Mucosa of gallbladder (tissue), 1 donor: ENCODE measurements at regions not wholly inside any gene's neighbourhood (a gene's known extent, or its start where the extent isn't known, plus 50 kb on each side); places are given as distances from the start of the nearest gene placed in this dataset.

ENCODE experiments used
- DNase-seq: peaks from one replicate; pipeline ENCODE4 v3.0.0-alpha.2; 2020; ENCODE audit warnings: low spot score
- donor health status: DM: no; HTN: no; CAD: no.

- no peak for DNase-seq
Measured at GRCh38 chr11:116534270-116534975, 238.4 kb downstream of the BUD13 start.

- DNase-seq = no peak
Measured at GRCh38 chr11:116533186-116533825, 239.5 kb downstream of the BUD13 start.

DNA sequence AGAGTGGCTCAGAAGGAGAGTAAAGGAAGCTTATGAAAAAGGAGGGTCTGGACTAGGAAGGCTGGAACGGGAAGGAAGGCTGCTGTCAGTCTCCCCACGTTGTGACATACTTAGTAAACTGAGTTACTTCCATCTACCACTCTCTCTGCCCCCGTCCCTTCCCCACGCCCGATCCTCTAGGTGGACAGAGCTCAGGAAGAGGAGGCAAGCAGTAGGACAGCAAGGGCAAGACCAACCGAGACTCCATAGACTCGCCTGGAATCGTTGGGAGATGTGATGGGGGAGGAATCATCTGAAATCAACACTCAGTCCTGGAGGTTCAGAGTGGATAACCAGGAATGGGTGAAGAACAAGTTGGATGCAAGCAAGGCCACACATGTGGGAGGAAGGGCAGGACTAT is 240.7 kb downstream of the BUD13 start:
- DNase-seq = no peak

GRCh38 chr11:116530705-116531104 is 242.1 kb downstream of the BUD13 start:
- DNase-seq = no peak

DNA sequence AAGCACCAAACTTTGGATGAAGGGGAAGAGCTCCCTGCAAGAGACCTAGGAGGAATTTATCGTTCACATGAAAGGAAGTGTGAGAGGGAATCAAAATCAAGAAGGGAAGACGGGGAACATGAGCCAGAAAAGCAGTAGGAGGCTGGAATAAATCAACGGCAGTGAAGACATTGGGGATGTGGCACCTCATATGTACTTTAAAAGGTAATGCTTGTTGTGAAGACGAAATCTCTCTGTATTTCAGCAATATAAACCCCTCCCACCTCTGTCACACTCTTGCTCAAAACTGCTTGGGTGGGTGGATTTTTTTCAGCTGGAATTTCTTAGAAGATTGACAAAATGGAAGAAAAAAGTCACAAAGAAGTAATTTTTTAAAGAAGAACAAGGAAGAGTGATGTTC is 243.5 kb downstream of the BUD13 start:
- no peak for DNase-seq

GRCh38 chr11:116527180-116527991 is 245.4 kb downstream of the BUD13 start:
- DNase-seq = no peak

- DNase-seq = no peak
Measured at GRCh38 chr11:116525961-116526495, 246.8 kb downstream of the BUD13 start.

DNA sequence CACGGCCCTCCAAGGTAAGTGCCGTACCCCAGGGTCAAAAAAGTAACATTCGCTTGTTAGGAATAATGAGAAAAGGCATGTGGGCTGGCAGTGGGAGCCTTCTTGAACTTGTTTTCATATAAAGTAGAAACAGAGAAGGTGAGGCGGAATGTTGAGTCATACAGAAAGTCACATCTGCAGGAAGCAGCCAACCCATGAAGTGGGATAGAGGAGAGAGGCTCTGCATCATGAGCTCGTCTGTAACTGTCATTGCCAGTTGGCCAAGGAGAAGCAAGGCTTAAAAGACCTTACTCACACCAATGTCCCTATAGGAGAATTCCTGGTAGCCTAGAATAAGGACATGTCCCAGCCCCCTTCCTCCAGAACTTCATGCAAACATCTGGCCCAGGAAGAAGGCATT is 253.3 kb downstream of the BUD13 start:
- DNase-seq = no peak

DNA sequence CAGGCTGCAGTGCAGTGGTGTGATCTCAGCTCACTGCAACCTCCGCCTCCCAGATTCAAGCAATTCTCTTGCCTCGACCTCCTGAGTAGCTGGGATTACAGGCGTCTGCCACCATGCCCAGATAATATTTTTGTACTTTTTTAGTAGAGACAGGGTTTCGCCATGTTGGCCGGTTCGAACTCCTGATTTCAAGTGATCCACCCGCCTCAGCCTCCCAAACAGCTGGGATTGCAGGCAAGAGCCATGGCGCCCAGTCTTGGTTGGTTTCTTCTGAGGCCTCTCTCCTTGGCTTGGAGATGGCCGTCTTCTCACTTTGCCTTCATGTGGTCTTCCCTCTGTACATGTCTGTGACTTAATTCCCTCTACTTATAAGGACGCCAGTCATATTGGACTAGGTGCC is 254.6 kb downstream of the BUD13 start:
- DNase-seq = no peak

- DNase-seq = no peak
Measured at GRCh38 chr11:116517584-116517983, 255.2 kb downstream of the BUD13 start.

DNA sequence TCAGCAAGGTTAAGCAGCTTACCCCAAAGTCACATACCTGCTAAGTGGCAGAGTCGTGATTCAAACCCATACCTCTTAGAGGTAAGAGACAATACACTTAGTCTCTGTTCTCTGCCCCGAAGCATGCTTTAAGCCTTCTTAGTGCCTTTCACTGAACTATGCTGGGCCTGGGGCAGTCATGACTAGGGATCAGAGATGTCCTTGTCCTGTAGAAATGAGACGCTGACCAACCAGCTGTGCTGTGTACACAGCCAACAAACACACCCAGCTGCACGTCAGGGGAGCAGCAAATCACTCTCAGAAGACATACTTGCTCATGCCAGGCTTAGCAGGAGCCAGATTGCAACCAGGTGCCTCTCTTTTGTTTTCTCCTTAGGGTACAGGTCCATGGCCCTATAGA is 255.7 kb downstream of the BUD13 start:
- DNase-seq = no peak

DNA sequence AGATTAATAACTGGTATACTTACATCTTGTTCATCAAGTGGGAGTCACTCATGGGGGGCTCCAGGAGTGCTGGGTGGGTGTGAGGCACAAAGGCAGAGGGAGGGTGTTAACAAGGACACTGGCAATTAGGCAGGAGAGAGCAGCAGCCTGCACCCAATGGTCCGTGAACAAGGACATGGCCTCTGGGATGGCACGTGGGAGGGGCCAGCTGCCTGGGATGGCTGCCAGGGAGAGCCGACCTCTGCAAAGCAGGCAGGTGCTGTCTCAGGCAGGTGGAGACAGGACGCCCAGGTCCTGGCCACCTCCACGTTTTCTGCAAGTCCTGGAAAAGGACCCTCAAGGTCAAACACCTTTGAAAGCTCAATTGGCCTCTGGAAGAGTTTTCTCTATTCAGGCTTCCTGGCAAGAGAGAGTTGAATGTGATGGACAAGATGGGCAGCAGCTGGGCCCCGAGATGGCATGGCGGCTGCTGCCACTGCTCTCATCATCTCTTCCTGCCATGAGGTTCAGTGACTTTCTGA is 257.1 kb downstream of the BUD13 start:
- no peak for DNase-seq

GRCh38 chr11:116513894-116514293 is 258.9 kb downstream of the BUD13 start:
- DNase-seq = peak; percentile 45

DNA sequence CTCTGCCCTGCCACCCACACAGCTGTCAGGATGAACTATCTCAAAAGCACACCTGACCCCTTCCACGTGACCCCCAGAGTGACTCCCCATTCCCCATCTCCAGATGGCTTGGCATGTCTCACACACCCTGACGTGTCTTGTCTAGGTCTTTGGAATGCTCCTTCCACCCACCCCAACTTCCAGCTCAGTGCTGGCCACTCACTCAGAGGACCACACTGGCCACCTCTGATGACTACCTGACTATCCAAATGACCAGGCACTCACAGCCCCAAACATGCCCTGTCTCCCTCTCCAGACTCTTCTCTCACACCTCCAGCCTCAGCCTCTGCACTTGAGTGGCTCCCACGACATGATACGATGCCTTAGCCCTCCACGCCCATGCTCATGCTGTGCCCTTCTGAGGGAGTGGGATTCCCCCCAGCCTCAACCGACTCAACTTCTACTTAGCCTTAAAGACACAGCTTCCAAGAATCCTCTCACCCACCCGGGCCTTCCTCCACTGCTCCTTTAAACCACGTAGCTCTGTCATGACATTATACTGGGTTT is 259.4 kb downstream of the BUD13 start:
- no peak for DNase-seq

DNA sequence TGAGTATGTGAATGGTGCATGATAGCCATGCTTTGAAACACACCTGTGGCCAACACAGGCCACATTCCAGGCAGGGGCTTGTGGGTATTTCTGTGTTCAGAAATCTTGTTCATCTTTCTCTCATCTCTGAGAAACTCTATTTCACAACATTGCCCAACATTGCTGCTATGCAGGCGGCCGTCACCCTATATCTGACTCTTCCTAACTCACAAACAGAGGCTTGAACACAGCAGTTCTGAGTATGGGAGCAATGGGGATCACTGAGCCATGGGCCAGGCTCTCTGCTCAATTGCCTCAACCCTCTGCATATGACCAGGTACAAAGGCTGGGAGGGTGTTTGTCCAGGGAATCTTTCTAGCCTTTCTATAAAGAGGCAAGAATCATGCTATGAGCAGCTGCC is 259.9 kb downstream of the BUD13 start:
- no peak for DNase-seq

- no peak for DNase-seq
Measured at GRCh38 chr11:116511684-116512083, 261.1 kb downstream of the BUD13 start.

DNA sequence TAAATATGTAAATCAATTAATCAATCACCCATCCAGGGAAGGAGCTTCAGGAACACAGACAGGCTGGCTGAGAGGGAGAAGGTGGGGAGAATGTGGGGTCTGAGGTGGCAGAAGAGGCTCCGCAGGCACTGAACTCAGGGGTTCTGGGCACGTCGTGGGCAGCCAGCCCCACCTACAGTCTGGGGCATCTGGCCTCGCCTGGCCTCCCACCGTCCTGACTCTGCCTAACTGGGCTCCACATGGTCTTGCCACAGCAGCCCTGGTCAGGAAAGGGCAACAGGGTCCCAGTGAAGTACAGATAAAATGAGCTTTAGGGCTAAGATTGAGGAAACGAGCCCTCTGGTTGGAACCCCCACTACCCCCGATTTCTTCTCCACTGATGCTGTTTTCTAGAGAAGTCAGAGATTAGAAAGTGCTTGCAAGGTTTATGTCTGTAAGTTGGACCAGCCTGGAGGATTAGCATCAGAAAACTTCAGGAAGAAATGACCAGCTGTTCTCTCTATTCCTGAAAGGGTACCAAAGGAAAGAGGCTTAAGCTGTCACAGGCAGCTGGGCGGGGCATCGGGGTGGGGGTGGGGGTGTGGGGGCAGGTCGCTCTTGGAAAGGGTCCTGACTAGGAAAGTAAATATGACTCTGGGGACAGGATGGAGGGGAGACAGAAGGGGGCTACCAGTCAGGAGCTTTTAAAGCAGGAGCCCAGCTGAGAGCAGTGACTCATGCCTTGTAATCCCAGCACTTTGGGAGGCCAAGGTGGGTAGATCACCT is 261.7 kb downstream of the BUD13 start:
- no peak for DNase-seq

DNA sequence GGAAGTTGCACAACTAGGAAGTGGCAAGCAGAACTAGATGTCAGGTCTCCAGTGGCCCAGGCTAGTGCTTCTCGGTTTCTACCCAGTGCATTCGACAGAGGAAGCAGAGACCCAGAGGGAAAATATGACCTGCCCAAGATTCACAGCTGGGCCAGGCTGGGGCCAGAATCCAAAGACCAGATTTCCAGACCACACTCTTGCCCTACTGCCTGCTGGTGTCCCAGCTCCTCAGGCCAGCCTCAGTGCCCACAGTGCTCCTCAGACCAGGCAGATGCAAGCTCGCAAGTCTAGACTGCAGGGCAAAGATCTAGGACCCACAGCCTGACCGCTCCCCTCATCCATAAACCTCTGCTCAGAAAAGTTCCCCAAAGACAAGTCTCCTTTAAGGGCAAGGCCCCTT is 262.6 kb downstream of the BUD13 start:
- no peak for DNase-seq

DNA sequence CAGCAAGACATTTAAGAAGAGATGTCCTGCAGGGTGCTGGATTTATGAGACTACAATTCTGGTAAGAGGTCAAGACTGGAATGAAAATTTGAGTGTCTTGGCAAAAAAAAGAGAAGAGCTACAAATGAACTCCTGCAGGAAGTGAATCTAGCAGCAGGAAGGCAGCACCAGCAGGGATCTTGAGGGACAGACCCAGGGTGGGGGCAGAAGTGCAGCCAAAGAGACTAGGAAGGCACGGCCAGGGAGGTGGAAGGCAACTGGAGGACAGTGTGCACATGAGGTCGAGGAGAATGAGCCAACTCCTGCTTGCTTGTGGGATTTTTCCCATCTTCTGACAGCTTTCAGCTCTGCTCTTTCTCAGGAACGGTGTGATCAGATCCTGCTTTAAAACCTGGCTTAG is 263.2 kb downstream of the BUD13 start:
- no peak for DNase-seq

- DNase-seq = no peak
Measured at GRCh38 chr11:116507849-116508695, 264.7 kb downstream of the BUD13 start.
